Spinal cord (tissue), 9 donors: ENCODE measurements at regions not wholly inside any gene's neighbourhood (a gene's known extent, or its start where the extent isn't known, plus 50 kb on each side); places are given as distances from the start of the nearest gene placed in this dataset.
A peak's percentile ranks its signal among the peaks of the same experiment; 100 is the strongest.

Experiments used
- DNase-seq, 6 donors: peaks; one replicate each; pipeline versions ENCODE4 v3.0.0 to v3.0.0-alpha.2; 2013 to 2015; ENCODE audit warnings: low spot score in 6 of 6, low read depth in 4 of 6
- H3K27ac ChIP-seq: one replicate; pipeline ENCODE4 v1.5.1; 2013; ENCODE audit warnings: low read depth, low read length, control low read depth
- H3K27me3 ChIP-seq: one replicate; pipeline ENCODE4 v1.6.1; 2013; ENCODE audit warnings: low read length; ENCODE audit not compliant: control insufficient read depth, insufficient read depth
- H3K36me3 ChIP-seq: one replicate; pipeline ENCODE4 v1.6.1; 2013; ENCODE audit warnings: low read length; ENCODE audit not compliant: control insufficient read depth, insufficient read depth
- H3K4me1 ChIP-seq: one replicate; pipeline ENCODE4 v1.6.1; 2013; ENCODE audit warnings: low read length; ENCODE audit not compliant: control insufficient read depth, insufficient read depth
- H3K4me3 ChIP-seq: one replicate; pipeline ENCODE4 v1.5.1; 2013; ENCODE audit warnings: low read depth, low read length, control low read depth
- H3K9me3 ChIP-seq: one replicate; pipeline ENCODE4 v1.6.1; 2013; ENCODE audit warnings: low read length; ENCODE audit not compliant: control insufficient read depth, insufficient read depth
- WGBS: methylation state at CpG from one replicate; pipeline ENCODE4 v1.1.5; 2013; ENCODE audit warnings: missing lambda C conversion rate; ENCODE audit not compliant: insufficient coverage; 5-methylcytosine and 5-hydroxymethylcytosine counted together
- donor health status: healthy.

- 83% methylated on average over 2 of the region's 3 CpGs for WGBS
- Histone ChIP-seq H3K27me3 (no peaks in the 10 kb centered on the region), H3K36me3 (no peaks in the 10 kb centered on the region), H3K9me3 (no peaks in the 10 kb centered on the region), H3K4me3 (no peak overlapping the region), H3K27ac (no peak overlapping the region), H3K4me1 (no peaks in the 10 kb centered on the region)
- DNase-seq: no peak
Measured at GRCh38 chr4:57378766-57379165, 268.6 kb upstream of the IGFBP7 start.

- no peak for DNase-seq
- Histone ChIP-seq H3K9me3 (no peaks in the 10 kb centered on the region), H3K27ac (no peak overlapping the region), H3K36me3 (no peaks in the 10 kb centered on the region), H3K4me1 (no peaks in the 10 kb centered on the region), H3K4me3 (no peak overlapping the region), H3K27me3 (no peaks in the 10 kb centered on the region)
- 100% methylated on average over 1 of the region's 1 CpG for WGBS
Measured at GRCh38 chr4:57374866-57375595, 264.8 kb upstream of the IGFBP7 start.

GRCh38 chr4:57373991-57374390, 263.8 kb upstream of the IGFBP7 start:
- no peak overlapping the region for H3K27ac ChIP-seq
- no peaks in the 10 kb centered on the region for H3K4me1 ChIP-seq
- no peaks in the 10 kb centered on the region for H3K27me3 ChIP-seq
- DNase-seq: no peak
- H3K4me3 ChIP-seq: no peak overlapping the region
- no peaks in the 10 kb centered on the region for H3K36me3 ChIP-seq
- no peaks in the 10 kb centered on the region for H3K9me3 ChIP-seq
- WGBS: 86% methylated on average over 1 of the region's 1 CpG

- no CpG with 5 or more reads among the region's 4 CpGs for WGBS
- no peak for DNase-seq
- Histone ChIP-seq H3K9me3 (no peaks in the 10 kb centered on the region), H3K4me3 (no peak overlapping the region), H3K36me3 (no peaks in the 10 kb centered on the region), H3K4me1 (no peaks in the 10 kb centered on the region), H3K27ac (no peak overlapping the region), H3K27me3 (no peaks in the 10 kb centered on the region)
Measured at GRCh38 chr4:57371671-57372070, 261.5 kb upstream of the IGFBP7 start.

- H3K27me3 ChIP-seq: no peaks in the 10 kb centered on the region
Measured at GRCh38 chr4:57370691-57371090, 260.5 kb upstream of the IGFBP7 start.

GRCh38 chr4:57369446-57369845, 259.3 kb upstream of the IGFBP7 start:
- Histone ChIP-seq H3K4me3 (no peak overlapping the region), H3K27me3 (no peaks in the 10 kb centered on the region), H3K36me3 (no peaks in the 10 kb centered on the region), H3K9me3 (no peaks in the 10 kb centered on the region), H3K4me1 (no peaks in the 10 kb centered on the region), H3K27ac (no peak overlapping the region)
- no peak for DNase-seq
- WGBS: no CpG with 5 or more reads among the region's 1 CpG

More at GRCh38 chr4:57370691-57371090, 260.5 kb upstream of the IGFBP7 start:
- Histone ChIP-seq H3K4me3 (no peak overlapping the region), H3K27ac (no peak overlapping the region), H3K9me3 (no peaks in the 10 kb centered on the region), H3K4me1 (no peaks in the 10 kb centered on the region), H3K36me3 (no peaks in the 10 kb centered on the region)
- no peak for DNase-seq
- WGBS: 100% methylated on average over 1 of the region's 3 CpGs

GRCh38 chr4:57364255-57364654, 254.1 kb upstream of the IGFBP7 start:
- DNase-seq: no peak
- H3K36me3 ChIP-seq: no peaks in the 10 kb centered on the region
- H3K4me1 ChIP-seq: no peaks in the 10 kb centered on the region
- no peak overlapping the region for H3K4me3 ChIP-seq
- WGBS: no CpG with 5 or more reads among the region's 1 CpG
- no peak overlapping the region for H3K27ac ChIP-seq
- no peaks in the 10 kb centered on the region for H3K9me3 ChIP-seq
- H3K27me3 ChIP-seq: no peaks in the 10 kb centered on the region

GRCh38 chr4:57363346-57363745, 253.2 kb upstream of the IGFBP7 start:
- H3K27ac ChIP-seq: no peak overlapping the region
- no peak overlapping the region for H3K4me3 ChIP-seq
- H3K36me3 ChIP-seq: no peaks in the 10 kb centered on the region
- no peaks in the 10 kb centered on the region for H3K27me3 ChIP-seq
- no peaks in the 10 kb centered on the region for H3K9me3 ChIP-seq
- no peak for DNase-seq
- WGBS: 50% methylated on average over 1 of the region's 1 CpG
- no peaks in the 10 kb centered on the region for H3K4me1 ChIP-seq

- no peak for DNase-seq
- no peak overlapping the region for H3K27ac ChIP-seq
- H3K4me1 ChIP-seq: no peaks in the 10 kb centered on the region
- H3K9me3 ChIP-seq: no peaks in the 10 kb centered on the region
- WGBS: no CpG with 5 or more reads among the region's 2 CpGs
- no peaks in the 10 kb centered on the region for H3K27me3 ChIP-seq
- H3K4me3 ChIP-seq: no peak overlapping the region
- H3K36me3 ChIP-seq: no peaks in the 10 kb centered on the region
Measured at GRCh38 chr4:57360681-57361080, 250.5 kb upstream of the IGFBP7 start.

- no peak overlapping the region for H3K27ac ChIP-seq
- no peaks in the 10 kb centered on the region for H3K4me1 ChIP-seq
- DNase-seq: peak in 4 of 6 donors; percentile 15 to 95 (median 28)
- H3K9me3 ChIP-seq: no peaks in the 10 kb centered on the region
- no peaks in the 10 kb centered on the region for H3K27me3 ChIP-seq
- no peaks in the 10 kb centered on the region for H3K36me3 ChIP-seq
- 80% methylated on average over 1 of the region's 4 CpGs for WGBS
- no peak overlapping the region for H3K4me3 ChIP-seq
Measured at GRCh38 chr4:57355101-57355665, 245.0 kb upstream of the IGFBP7 start.
